Activated T-cell treated with anti-CD3 and anti-CD28 coated beads, Interleukin-2, amount 50 U/mL, for 48 hours (primary cell): ENCODE measurements at regions not wholly inside any gene's neighbourhood (a gene's known extent, or its start where the extent isn't known, plus 50 kb on each side); places are given as distances from the start of the nearest gene placed in this dataset.
"Not testable (repeated sequence)": the region's sequence is repeated elsewhere in the genome, so short reads cannot be mapped to it uniquely, and the experiment has no call there.

ENCODE experiments used
- DNase-seq, 2 experiments: peaks; one replicate each; pipeline ENCODE4 v3.0.0-alpha.2; 2020

DNA sequence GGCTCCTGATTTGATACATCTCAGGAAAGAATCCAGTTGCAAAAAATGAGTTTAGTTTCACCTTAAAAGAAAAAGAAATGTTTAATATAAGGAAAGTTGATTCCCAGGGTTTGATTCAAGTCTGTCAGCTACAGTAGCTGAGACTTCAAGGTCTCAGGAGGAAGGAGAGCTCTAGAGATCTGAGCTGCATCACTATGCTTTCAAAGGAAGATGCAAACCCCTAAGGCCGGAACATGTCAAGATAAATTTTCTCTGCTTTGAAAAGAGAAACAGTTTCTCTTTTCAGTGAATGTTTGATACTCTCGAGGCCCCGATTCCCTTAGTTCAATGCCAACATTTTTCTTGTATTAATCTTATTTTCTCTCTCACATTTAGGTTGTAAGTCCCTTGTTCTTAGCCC, 128.6 kb downstream of the RGPD3 start:
- no peak for DNase-seq

DNA sequence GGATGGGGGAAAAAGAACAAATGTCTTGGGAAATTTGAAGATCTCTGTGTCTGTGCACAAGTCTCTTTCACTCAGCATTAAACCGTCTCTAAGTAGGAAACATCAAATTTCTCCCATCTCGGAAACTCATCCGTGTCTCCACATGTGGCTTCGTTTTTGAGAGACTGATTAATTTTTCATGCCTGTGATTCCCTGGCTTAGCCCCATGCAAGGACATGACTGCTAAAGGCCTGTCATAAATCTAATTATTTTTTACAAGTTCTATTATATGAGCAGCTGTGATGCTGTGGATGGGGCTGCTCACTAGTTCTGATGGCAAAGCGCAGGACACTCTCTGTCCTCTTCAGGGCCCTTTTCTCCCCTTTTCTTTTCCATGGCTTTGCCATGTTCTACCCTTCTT, 129.1 kb downstream of the RGPD3 start:
- DNase-seq, result no peak

DNA sequence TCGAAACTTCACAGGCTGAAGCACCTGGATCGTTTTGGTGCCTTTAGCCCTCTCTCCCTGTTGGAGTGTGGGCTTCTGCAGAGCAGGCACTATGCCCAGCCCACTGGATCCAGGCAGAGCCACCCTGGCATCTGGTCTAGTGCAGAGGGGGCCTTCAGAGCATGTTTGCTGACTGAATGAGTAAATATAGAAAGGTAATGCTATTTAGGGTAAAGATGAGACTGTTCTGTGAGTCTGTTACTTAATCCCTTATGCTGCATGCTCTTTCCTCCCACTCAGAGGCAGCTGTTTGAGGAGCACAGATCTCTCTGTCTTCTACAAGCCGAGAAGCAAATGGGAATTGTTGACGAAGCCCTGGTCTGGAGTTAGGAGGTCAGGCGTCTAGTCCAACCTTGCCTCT, 130.2 kb downstream of the RGPD3 start:
- DNase-seq, result no peak

DNA sequence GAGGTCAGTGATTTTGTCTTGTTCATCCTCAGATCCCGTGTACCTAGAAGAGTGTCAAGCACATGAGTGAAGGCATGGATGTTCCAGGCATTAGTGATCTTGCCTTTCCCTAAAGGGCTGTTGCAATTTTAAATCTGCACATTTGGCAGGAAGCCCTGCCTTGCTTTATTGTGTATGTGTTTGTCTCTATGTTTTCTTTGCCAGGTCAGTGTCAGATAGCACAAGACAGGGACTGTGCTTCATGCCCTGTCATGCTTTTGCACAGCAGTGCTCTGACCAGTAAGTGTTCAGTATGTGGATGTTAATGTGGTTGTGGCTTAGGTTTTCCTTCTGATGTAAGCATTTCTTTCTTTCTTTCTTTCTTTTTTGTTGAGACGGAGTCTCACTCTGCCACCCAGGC, 131.5 kb downstream of the RGPD3 start:
- DNase-seq, result no peak

DNA sequence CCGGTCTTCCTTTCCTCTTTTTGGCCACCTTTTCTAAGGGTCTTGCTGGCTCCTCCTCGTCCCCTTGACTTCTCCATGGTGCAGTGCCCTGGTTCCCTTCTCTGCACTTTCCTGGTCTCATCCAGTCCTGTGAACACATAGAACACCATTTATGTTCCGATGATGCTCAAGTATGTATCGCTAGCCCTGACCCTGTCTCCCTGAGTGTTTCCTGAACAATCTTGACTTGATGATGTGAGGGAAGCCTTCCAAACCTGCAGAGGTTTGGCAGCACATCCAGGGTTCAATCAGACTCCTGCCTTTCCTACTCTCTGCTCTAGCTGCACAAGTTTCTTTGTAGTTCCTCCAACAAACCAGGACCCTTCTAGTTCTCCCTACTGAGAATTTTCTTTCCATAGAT, 132.1 kb downstream of the RGPD3 start:
- DNase-seq, result no peak

DNA sequence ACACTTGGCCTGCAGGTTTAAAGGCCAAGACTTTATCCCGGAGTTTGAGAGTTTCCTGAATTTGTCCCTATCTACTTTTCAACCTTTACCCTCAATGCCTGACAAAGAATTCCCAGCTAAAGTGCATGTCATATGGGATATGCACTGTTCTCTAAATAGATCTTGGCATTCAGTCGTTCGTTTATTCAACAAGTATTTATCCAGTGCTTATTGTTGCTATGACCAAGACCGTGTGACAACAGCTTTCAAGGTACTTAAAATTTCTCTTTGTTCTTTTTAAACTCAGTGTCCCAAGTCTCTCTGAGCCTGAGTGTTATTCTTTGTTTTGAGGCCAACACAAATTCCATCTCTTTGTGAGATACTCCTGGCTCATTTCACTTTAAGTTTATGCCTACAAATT, 133.4 kb downstream of the RGPD3 start:
- DNase-seq, result no peak

DNA sequence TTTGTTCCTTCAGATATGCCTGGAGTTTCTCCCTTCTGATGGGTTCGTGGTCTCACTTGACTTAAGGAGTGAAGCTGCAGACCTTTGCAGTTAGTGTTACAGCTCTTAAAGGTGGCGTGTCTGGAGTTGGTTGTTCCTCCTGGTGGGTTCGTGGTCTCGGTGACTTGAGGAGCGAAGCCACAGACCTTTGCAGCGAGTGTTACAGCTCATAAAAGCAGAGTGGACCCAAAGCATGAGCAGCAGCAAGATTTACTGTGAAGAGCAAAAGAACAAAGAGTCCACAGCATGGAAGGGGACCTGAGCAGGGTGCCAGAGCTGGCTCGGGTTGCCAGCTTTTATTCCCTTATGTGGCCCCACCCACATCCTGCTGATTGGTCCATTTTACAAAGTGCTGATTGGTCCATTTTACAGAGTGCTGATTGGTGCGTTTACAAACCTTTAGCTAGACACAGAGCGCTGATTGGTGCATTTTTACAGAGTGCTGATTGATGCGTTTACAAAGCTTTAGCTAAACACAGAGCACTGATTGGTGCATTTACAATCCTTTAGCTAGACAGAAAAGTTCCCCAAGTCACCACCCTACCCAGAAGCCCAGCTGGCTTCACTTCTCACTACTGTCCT, 134.8 kb downstream of the RGPD3 start:
- not testable (repeated sequence) for DNase-seq

DNA sequence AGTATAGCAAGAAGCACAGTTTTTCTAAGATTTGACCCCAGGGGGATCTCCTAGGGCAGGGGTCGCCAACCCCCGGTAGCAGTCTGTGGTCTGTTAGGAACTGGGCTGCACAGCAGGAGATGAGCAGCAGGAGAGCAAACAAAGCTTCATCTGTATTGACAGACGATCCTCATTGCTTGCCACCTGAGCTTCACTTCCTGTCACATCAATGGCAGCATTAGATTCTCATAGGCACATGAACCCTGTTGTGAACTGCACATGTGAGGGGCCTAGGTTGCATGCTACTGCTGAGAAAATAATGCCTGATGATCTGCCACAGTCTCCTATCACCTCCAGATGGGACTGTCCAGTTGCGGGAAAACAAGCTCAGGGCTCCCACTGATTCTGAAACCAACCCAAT, 136.2 kb downstream of the RGPD3 start:
- DNase-seq, result no peak

DNA sequence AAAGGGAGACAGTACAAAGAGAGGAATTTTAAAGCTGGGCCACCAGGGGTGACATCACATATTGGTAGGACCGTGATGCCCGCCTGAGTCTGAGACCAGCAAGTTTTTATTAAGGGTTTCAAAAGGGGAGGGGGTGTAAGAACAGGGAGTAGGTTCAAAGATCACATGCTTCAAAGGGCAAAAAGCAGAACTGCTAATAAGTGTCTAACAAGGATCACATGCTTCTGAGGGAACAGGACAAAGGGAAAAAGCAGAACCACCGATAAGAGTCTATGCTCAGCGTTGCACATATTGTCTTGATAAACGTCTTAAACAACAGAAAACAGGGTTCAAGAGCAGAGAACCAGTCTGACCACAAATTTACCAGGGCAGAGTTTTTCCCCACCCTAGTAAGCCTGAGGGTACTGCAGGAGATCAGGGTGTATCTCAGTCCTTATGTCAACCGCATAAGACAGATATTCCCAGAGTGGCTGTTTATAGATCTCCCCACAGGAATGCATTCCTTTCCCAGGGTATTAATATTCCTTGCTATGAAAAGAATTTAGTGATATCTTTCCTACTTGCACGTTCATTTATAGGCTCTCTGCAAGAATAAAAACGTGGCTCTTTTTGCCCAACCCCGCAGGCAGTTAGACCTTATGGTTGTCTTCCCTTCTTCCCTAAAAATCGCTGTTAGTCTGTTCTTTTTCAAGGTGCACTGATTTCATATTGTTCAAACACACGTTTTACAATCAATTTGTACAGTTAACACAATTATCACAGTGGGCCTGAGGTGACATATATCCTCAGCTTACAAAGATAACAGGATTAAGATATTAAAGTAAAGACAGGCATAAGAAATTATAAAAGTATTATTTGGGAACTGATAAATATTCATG, 136.5 kb upstream of the UXS1 start:
- not testable (repeated sequence) for DNase-seq

DNA sequence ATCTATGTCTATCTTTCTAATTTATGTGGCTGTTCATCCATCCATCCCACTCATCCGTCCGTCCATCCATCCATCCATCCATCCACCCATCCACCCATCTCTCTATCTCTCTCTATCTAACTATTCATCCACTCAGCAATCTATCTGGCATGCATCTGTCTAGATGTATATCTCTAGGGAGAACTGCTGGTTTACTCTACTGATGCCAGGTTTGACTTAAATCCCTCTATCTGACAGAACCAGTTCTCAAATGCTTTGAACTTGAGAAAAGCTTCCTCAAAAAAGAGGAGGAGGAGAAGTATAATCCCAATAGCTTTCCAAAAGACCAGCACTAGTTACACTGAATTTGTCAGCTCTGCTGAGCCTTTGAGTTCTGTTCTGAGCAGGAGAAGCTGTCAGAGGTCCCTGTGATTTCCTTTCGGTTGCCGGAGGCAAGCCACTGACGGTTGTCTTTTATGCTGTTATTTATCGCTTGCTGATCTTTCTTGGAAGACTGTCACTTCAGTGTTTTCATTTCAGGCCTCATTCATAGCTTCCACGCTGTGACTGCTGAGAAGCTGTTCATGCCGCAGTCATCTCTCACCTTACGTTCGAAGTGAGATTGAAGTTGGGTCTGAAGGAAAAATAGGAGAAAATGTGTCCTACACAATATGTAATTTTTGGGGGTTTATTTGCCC, 129.4 kb upstream of the UXS1 start:
- no peak for DNase-seq

DNA sequence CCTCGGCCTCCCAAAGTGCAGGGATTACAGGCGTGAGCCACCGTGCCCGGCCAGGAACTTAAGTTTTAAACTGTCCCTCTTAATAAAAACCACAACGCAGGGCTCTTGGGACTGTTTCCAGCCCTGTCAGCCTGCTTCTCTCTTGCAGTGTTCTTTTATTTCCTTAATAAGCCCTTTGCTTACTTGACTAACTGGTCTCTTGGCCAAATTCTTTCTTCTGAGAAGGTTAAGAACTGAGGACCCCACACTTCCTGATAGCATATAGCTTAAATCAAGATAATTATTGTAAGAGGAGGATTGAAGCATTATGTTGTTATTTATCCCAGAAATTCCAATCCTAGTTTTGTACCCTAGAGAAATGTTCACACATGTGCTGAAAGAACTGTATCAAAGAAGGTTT, 128.2 kb upstream of the UXS1 start:
- no peak for DNase-seq

DNA sequence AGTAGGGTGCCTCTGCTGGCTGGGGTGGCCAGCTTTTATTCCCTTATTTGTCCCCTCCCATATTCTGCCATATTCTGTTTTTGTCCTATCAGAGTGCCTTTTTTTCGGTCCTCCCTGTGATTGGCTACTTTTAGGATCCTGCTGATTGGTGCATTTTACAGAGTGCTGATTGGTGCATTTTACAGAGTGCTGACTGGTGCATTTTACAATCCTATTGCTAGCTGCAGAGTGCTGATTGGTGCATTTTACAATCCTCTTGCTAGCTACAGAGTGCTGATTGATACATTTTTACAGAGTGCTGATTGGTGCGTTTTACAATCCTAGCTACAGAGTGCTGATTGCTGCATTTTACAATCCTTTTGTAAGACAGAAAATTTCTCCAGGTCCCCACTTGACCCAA, 126.3 kb upstream of the UXS1 start:
- DNase-seq, result not testable (repeated sequence)

DNA sequence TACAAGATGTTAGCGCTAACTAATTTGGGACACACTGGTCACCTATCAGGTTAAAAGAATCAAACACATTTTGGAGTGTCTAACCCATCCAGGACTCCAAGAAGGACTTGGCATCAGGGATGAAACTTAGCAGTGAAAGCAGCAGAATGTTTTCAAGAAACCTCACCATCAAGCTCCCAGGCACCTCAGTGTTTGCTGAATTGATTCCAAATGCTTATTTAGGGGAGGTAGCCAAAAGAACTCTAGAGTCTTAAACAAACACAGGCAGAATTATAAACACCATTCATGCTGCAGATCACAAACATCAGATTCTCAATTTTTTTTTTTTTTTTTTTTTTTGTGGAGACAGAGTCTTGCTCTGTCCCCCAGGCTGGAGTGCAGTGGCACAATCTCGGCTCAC, 122.8 kb upstream of the UXS1 start:
- no peak for DNase-seq

DNA sequence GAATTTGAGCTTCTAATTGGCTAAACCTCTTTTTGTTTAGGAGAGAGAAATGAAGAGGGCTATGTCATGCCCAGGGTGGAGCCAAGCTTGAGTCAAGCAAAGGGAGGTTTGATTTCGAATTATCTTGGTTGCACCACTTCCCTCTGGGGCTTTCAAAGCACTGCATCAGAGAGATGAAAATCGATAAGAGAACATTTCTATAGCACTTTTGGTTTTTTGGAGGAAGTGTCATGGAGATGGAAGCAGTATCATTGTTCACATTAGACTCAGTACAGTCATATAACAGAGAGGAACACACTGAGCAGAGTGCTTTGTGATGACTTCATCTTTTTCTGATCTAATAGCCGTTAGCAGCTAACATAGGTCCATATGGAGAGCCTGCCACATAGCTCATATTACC, 120.3 kb upstream of the UXS1 start:
- DNase-seq, result no peak

DNA sequence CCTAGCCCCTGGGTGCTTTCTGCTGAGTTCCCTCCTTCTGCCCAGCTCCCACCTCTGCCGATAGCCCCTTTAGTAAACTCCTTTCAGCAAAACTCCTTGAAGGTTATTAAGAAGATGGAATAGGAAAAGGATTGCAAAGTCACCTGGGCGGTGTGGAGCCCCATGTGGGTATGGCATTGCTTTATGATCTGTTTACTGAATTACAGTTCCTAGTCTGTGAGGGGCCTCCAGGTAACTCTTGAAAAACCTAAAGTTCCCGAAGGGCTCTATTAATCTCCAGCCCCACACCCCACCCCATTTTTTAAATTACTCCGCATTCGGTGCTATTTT, 116.9 kb upstream of the UXS1 start:
- no peak for DNase-seq

DNA sequence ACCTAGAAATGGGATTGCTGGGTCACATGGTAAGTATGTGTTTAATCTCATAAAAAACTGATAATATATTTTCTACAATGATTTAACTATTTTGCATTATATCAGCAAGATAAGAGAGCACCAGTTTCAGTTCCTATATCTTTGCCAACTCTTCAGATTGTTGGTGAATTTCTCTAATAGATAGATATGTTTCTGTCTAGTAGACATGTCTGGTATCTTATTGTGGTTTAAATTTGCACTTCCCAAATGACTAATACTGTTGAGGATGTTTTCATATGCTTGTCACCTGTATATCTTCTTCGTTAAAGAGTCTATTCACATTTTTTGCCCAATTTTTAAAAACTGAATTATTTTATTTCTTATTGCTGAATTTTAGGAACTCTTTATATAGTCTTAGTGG, 113.8 kb upstream of the UXS1 start:
- no peak for DNase-seq

DNA sequence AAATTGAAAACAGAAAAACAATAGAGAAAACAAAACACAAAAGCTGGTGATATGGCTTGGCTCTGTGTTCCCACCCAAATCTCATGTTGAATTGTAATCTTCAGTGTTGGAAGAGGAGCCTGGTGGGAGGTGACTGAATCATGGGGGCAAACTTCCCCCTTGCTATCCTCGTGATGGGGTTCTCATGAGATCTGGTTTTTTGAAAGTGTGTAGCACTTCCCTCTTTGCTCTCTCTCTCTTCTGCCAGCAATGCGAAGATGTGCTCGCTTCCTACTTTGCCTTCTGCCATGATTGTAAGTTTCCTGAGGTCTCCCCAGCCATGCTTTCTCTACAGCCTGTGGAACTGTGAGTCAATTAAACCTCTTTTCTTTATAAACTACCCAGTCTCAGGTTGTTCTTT, 112.3 kb upstream of the UXS1 start:
- no peak for DNase-seq

DNA sequence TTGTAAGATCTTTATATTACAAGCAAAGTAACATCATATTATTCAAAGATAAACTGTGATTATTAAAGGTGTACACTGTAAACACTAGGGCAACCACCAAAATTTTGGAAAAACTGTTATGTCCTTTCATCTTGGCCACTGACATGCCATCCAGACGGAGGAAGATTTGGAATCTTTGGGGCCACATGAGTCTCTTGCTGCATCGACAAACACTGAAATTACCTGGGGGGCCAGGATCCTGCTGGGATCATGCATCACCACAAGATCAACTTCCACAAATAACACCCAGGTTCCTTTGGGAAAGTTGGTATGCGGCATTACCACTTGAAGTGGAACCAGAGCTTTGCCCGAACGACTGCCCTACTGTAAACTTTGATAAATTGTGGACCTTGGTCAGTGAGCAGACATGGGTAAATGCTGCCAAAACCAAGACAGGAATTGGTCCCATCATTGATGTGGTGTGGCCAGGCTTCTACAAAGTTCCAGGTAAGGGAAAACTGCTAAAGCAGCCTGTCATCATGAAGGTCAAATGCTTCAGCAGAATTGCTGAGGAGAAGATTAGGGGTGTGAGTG, 110.6 kb upstream of the UXS1 start:
- DNase-seq, result no peak

DNA sequence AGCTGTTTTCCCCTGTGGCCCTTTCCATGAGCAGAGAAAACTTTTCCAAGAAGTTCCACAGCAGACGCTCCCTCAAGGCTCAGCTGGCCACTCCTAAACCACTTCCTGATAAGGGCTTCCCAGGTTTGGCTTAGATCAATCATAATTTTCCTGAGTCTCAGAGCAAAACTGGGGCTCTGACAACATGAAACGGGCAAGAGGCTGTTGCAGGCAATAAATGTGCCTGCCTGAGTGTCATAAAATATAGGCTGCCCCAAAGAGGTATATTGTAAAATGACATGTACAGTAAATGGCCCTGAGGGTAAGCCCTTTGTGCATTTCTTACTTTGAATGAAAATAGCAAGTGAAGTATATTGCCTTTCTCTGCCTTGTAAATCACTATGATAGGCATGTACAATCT, 105.6 kb upstream of the UXS1 start:
- no peak for DNase-seq

DNA sequence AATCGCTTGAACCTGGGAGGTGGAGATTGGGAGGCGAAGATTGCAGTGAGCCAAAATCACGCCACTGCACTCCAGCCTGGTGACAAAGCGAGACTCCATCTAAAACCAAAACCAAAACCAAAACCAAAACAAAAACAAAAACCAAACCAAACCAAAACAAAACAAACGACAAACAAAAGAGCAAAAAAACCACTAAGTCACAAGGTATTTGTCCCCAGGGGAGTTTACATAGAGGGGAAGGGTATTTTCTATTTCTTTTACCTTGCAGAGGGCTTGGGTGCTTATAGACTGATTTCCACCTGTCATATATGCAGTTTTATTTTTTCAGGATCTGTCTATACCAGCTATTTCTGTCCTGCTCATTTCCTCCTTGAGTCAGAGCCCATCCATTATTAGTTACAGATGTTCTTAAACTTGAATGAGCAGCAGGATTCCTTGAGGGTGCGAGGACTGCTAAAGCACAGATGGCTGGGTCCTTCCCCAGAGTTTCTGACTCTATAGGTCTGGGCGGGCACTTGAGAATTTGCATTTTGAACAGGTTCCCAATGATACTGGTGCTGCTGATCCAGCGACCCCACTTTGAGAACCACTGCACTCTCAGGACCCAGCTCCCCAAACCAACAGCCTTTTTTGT, 102.2 kb upstream of the UXS1 start:
- DNase-seq, result no peak

DNA sequence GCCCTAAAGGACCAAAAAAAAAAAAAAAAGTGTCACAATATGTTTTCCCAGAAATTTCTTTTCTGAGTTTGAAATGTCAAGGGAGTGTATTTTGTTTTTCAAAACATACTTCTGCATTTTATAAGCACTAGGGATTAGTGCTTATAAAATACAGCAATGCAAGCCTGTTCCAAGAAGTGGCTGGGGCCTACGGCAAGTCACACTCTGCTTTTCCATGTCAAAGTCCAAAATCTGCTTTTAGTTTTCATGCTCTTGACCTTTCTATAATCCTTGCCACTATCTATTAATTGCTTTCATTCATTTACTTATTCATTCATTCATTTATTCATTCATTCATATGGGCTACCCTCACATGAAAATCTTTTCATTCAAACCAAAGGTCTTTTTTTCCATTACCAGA, 100.1 kb upstream of the UXS1 start:
- no peak for DNase-seq

DNA sequence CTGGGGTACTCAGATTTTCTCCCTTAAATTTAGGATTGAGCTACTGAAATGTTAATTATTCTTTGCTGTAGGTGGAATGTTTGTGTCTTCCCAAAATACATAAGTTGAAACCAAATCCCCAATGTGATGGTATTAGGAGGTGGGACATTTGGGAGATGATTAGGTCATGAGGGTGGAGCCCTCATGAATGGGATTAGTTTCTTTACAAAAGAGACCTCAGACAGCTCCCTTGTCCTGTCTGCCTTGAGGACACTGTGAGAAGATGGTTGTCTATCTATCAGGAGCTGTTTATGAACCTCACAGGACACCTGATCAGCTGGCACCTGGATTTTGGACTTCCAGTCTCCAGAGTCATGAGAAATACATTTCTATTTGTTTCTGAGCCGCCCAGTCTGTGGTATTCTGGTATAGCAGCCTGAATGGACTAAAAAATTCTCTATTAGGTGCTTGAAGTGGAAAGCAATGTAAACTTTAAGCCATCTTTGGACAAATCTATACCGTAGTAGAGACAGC, 99.2 kb upstream of the UXS1 start:
- DNase-seq, result no peak

DNA sequence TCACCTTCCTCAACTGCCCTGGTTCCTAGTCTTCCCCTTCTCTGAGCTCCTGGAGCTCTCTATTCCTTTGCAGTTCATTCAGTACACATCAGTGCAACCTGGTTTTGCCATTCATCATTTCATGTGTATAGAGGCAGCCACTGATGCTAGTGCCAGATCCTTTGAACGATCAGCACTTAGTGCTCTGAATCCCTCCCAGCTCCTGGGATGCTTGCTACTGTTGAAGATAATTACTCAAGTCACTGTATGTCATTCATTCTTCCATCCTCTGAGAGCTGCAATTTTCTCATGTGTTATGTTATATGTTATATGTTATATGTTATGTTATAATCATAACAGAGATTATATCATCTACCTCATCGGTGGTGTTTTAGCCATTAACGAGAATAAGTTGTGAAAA, 98.5 kb upstream of the UXS1 start:
- no peak for DNase-seq
